Prostate gland (tissue), 2 donors: ENCODE measurements at regions not wholly inside any gene's neighbourhood (a gene's known extent, or its start where the extent isn't known, plus 50 kb on each side); places are given as distances from the start of the nearest gene placed in this dataset.

Source experiments
- CTCF ChIP-seq, 4 experiments: fragments of 200-600 bp in 2 of 4; fragments of 450-650 bp in 2 of 4; sonication (generic) in 2 of 4; IDR thresholded peaks; 1 replicate in 3 of 4; 2 replicates in 1 of 4; pipeline ENCODE4 v1.5.1; 2016 to 2019; ENCODE audit warnings: antibody characterized with exemption in 4 of 4, mild to moderate bottlenecking in 2 of 4, moderate library complexity in 2 of 4
- POLR2A ChIP-seq: fragments of 450-650 bp; IDR thresholded peaks from one replicate; pipeline ENCODE4 v1.6.1; 2016; ENCODE audit warnings: antibody characterized with exemption, mild to moderate bottlenecking
- POLR2AphosphoS5 ChIP-seq: sonication (generic); formaldehyde crosslinking; IDR thresholded peaks from one replicate; pipeline ENCODE4 v1.6.1; 2017; ENCODE audit warnings: antibody characterized with exemption

GRCh38 chr7:115350764-115351163 lies 428.9 kb downstream of the MDFIC start:
- TF ChIP-seq CTCF (IDR thresholded peaks at IDR 0.05) (no peak), POLR2A (no peak), POLR2AphosphoS5 (no peak)
